Suprapubic skin (tissue), 3 donors: ENCODE measurements at regions not wholly inside any gene's neighbourhood (a gene's known extent, or its start where the extent isn't known, plus 50 kb on each side); places are given as distances from the start of the nearest gene placed in this dataset.

Experiments
- CTCF ChIP-seq, 2 donors: fragments of 200-600 bp in 1 of 2; fragments of 450-650 bp in 1 of 2; sonication (generic) in 1 of 2; IDR thresholded peaks; one replicate each; pipeline ENCODE4 v1.5.1; 2016 to 2019; ENCODE audit warnings: antibody characterized with exemption in 2 of 2, mild to moderate bottlenecking in 1 of 2, moderate library complexity in 1 of 2
- POLR2AphosphoS5 ChIP-seq, 3 donors: sonication (generic); formaldehyde crosslinking; IDR thresholded peaks; one replicate each; pipeline ENCODE4 v1.6.1; 2017; ENCODE audit warnings: antibody characterized with exemption in 3 of 3

GRCh38 chrX:149222040-149222439 is 283.1 kb downstream of the IDS start:
- TF ChIP-seq CTCF (IDR thresholded peaks at IDR 0.05) (no peak), POLR2AphosphoS5 (IDR thresholded peaks at IDR 0.05) (no peak)
